IPS-NIHi7 (cell line): ENCODE measurements at regions not wholly inside any gene's neighbourhood (a gene's known extent, or its start where the extent isn't known, plus 50 kb on each side); places are given as distances from the start of the nearest gene placed in this dataset.
"Not testable (repeated sequence)": the region's sequence is repeated elsewhere in the genome, so short reads cannot be mapped to it uniquely, and the experiment has no call there.

Experiments
- DNase-seq: peaks from one replicate; pipeline ENCODE4 v3.0.0; 2012; ENCODE audit warnings: mixed read lengths; ENCODE audit errors: extremely low spot score

- no peak for DNase-seq
Observed at GRCh38 chr14:87434011-87434410, 559.0 kb downstream of the GALC start.

- DNase-seq, result no peak
Observed at GRCh38 chr14:87432698-87433097, 560.3 kb downstream of the GALC start.

GRCh38 chr14:87430810-87431209 is 562.2 kb downstream of the GALC start:
- DNase-seq, result no peak

- no peak for DNase-seq
Observed at GRCh38 chr14:87430214-87430613, 562.8 kb downstream of the GALC start.

- no peak for DNase-seq
Observed at GRCh38 chr14:87419925-87420324, 573.1 kb downstream of the GALC start.

GRCh38 chr14:87411370-87411769 is 581.6 kb downstream of the GALC start:
- DNase-seq, result peak; percentile 16

GRCh38 chr14:87409393-87409792 is 583.6 kb downstream of the GALC start:
- DNase-seq, result no peak

- no peak for DNase-seq
Observed at GRCh38 chr14:87407344-87407743, 585.6 kb downstream of the GALC start.

- no peak for DNase-seq
Observed at GRCh38 chr14:87405563-87405962, 587.4 kb downstream of the GALC start.

- no peak for DNase-seq
Observed at GRCh38 chr14:87397499-87397898, 595.5 kb downstream of the GALC start.

- DNase-seq, result no peak
Observed at GRCh38 chr14:87391066-87391465, 601.9 kb downstream of the GALC start.

- DNase-seq, result no peak
Observed at GRCh38 chr14:87388946-87389345, 604.0 kb downstream of the GALC start.

- DNase-seq, result no peak
Observed at GRCh38 chr14:87387806-87388205, 605.2 kb downstream of the GALC start.

GRCh38 chr14:87386524-87386923 is 606.5 kb downstream of the GALC start:
- no peak for DNase-seq

GRCh38 chr14:87380054-87380453 is 612.9 kb downstream of the GALC start:
- no peak for DNase-seq

- no peak for DNase-seq
Observed at GRCh38 chr14:87368751-87369150, 624.2 kb downstream of the GALC start.

- DNase-seq, result not testable (repeated sequence)
Observed at GRCh38 chr14:87360246-87360645, 632.7 kb downstream of the GALC start.

GRCh38 chr14:87351007-87351406 is 642.0 kb downstream of the GALC start:
- DNase-seq, result peak; percentile 23

GRCh38 chr14:87349921-87350320 is 643.1 kb downstream of the GALC start:
- no peak for DNase-seq

- no peak for DNase-seq
Observed at GRCh38 chr14:87343652-87344051, 649.3 kb downstream of the GALC start.

- no peak for DNase-seq
Observed at GRCh38 chr14:87334997-87335685, 657.8 kb downstream of the GALC start.

- no peak for DNase-seq
Observed at GRCh38 chr14:87331991-87332390, 661.0 kb downstream of the GALC start.

- DNase-seq, result no peak
Observed at GRCh38 chr14:87325741-87326140, 667.2 kb downstream of the GALC start.

- DNase-seq, result no peak
Observed at GRCh38 chr14:87323191-87323590, 669.8 kb downstream of the GALC start.
